OCI-LY7 (cell line): ENCODE measurements at regions not wholly inside any gene's neighbourhood (a gene's known extent, or its start where the extent isn't known, plus 50 kb on each side); places are given as distances from the start of the nearest gene placed in this dataset.

Experiments used
- CTCF ChIP-seq: fragments of 200-600 bp; sonication (generic); conservative IDR thresholded peaks from 2 replicates; pipeline ENCODE4 v1.5.1; 2014; ENCODE audit warnings: mild to moderate bottlenecking, antibody characterized with exemption, low read length, moderate library complexity, mixed read lengths
- EZH2phosphoT487 ChIP-seq: fragments of 200-600 bp; sonication (generic); IDR thresholded peaks from 2 replicates; pipeline ENCODE4 v1.6.1; 2018; ENCODE audit warnings: low read depth, borderline replicate concordance, mild to moderate bottlenecking, mixed run types, antibody characterized with exemption, low read length, moderate library complexity, mixed read lengths

DNA sequence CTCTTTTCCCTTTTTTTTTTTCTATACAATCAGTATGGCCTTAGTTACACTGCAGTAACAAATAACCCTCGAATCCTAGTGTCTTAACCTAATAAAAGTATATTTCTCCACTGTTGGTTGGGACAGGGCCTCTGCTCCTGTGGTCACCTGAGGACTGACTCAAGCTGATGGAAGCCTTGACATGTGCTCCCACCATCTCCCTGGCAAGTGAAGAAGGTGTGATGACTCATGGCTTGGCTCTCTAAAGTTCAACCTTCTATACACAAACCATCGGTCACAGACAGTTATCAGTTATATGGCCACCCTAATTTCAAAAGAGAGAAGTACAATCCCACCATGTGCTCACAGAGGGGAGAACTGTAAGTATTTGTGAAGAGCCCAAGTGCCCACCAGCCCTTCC, 65.8 kb upstream of the CACNA2D3 start:
- TF ChIP-seq CTCF (no peak), EZH2phosphoT487 (no peak)
